HepG2 (cell line): ENCODE measurements at regions not wholly inside any gene's neighbourhood (a gene's known extent, or its start where the extent isn't known, plus 50 kb on each side); places are given as distances from the start of the nearest gene placed in this dataset.

Experiments
- ATAC-seq: fragments of 200-7000 bp; cut with Tn5 transposase; 3 replicates; pipeline ENCODE4 v1.9.1; 2020; ENCODE audit warnings: mild to moderate bottlenecking, moderate library complexity
- BruUV-seq: library from RNA; stranded (reverse); fragments of 400-500 nt; replicated peaks from 2 replicates; lab custom pipeline; 2021; lab: Mats Ljungman, UMichigan
- CTCF ChIA-PET: fragments of 300-600 bp; formaldehyde crosslinking; extraction: SDS; loops from one replicate; lab custom pipeline; 2021; ENCODE audit warnings: low total read pairs, inconsistent platforms, low intra/inter-chr PET ratio; lab: Yijun Ruan, JAX
- POLR2A ChIA-PET: fragments of 350-600 bp; sonication (Branson Sonifier 250); formaldehyde crosslinking; loops from one replicate; lab custom pipeline; 2020; ENCODE audit warnings: antibody characterized with exemption, inconsistent platforms; lab: Yijun Ruan, JAX
- DNase-seq: peaks from one replicate; pipeline ENCODE4 v3.0.0-alpha.2; 2015; ENCODE audit warnings: low spot score
- FAIRE-seq: peaks from 3 replicates; lab custom pipeline; 2011; peaks lifted over from hg19 to GRCh38; lab: Jason Lieb, UNC
- H2AFZ ChIP-seq: one replicate; pipeline ENCODE4 v1.6.1; 2011; ENCODE audit warnings: low read length, inconsistent platforms
- H3K27ac ChIP-seq: fragments of 300-600 bp; 3 replicates; pipeline ENCODE4 v1.8.0; 2011; ENCODE audit warnings: mixed run types, mild to moderate bottlenecking, mixed read lengths, low read length, inconsistent platforms; ENCODE audit not compliant: insufficient read depth; ENCODE audit errors: extremely low read length
- H3K27me3 ChIP-seq, 2 experiments: fragments of 200-600 bp in 1 of 2; 2 replicates in 1 of 2; 3 replicates in 1 of 2; pipeline versions ENCODE4 v1.6.0 to v1.8.0; 2011; ENCODE audit warnings: low read length in 2 of 2, mild to moderate bottlenecking in 2 of 2, moderate library complexity in 2 of 2, inconsistent platforms in 1 of 2; ENCODE audit not compliant: insufficient read depth in 2 of 2, control insufficient read depth in 1 of 2
- H3K36me3 ChIP-seq, 2 experiments: fragments of 200-600 bp in 1 of 2; replicated peaks in 1 of 2; 2 replicates in 1 of 2; 3 replicates in 1 of 2; pipeline versions ENCODE4 v1.5.1 to v1.8.0; 2011; ENCODE audit warnings: low read length in 2 of 2, inconsistent platforms in 1 of 2; ENCODE audit not compliant: insufficient read depth in 2 of 2, control insufficient read depth in 1 of 2
- H3K4me1 ChIP-seq: 2 replicates; pipeline ENCODE4 v1.5.1; 2012; ENCODE audit warnings: low read length, inconsistent platforms; ENCODE audit not compliant: insufficient read depth
- H3K4me2 ChIP-seq: 2 replicates; pipeline ENCODE4 v1.6.0; 2011; ENCODE audit warnings: low read depth, low read length, inconsistent platforms
- H3K4me3 ChIP-seq, 3 experiments: fragments of 200-600 bp in 1 of 3; sonication (generic), shearing (Covaris generic) in 1 of 3; replicated peaks in 1 of 3; 2 replicates each; pipeline ENCODE4 v1.5.1; 2011 to 2016; ENCODE audit warnings: low read length in 3 of 3, inconsistent platforms in 2 of 3, low read depth in 2 of 3, mild to moderate bottlenecking in 2 of 3, control low read depth in 1 of 3, mixed read lengths in 1 of 3; ENCODE audit not compliant: insufficient read depth in 1 of 3
- H3K79me2 ChIP-seq: one replicate; pipeline ENCODE4 v1.6.1; 2011; ENCODE audit warnings: low read length, inconsistent platforms; ENCODE audit not compliant: insufficient read depth
- H3K9ac ChIP-seq: 2 replicates; pipeline ENCODE4 v1.6.0; 2011; ENCODE audit warnings: mild to moderate bottlenecking, low read depth, low read length, inconsistent platforms; ENCODE audit not compliant: insufficient read depth
- H3K9me3 ChIP-seq: 2 replicates; pipeline ENCODE4 v1.5.1; 2012; ENCODE audit warnings: mild to moderate bottlenecking, low read length
- H4K20me1 ChIP-seq: 2 replicates; pipeline ENCODE4 v1.6.0; 2011; ENCODE audit warnings: inconsistent platforms, mild to moderate bottlenecking, low read length, moderate library complexity; ENCODE audit not compliant: insufficient read depth
- BRF2 ChIP-seq: sonication (generic); formaldehyde crosslinking; IDR thresholded peaks from 2 replicates; pipeline ENCODE4 v1.8.1; 2022; ENCODE audit warnings: mild to moderate bottlenecking, missing genetic modification reagents
- CEBPB ChIP-seq: IDR thresholded peaks from 2 replicates; pipeline ENCODE4 v1.6.1; 2011; ENCODE audit warnings: low read depth, low read length, improper control_type of control experiment, borderline replicate concordance
- CSRNP1 ChIP-seq: sonication (generic); formaldehyde crosslinking; IDR thresholded peaks from 2 replicates; pipeline ENCODE4 v1.8.1; 2023; ENCODE audit warnings: mild to moderate bottlenecking, missing genetic modification reagents
- FOXK1 ChIP-seq: sonication (generic); formaldehyde crosslinking; IDR thresholded peaks from 2 replicates; pipeline ENCODE4 v1.4.0; 2020; ENCODE audit warnings: low read depth, missing genetic modification reagents, borderline replicate concordance
- HDAC1 ChIP-seq: sonication (generic); formaldehyde crosslinking; IDR thresholded peaks from 2 replicates; pipeline ENCODE4 v1.5.1; 2020; ENCODE audit warnings: mild to moderate bottlenecking, missing genetic modification reagents
- KDM4B ChIP-seq: sonication (generic); formaldehyde crosslinking; IDR thresholded peaks from 2 replicates; pipeline ENCODE4 v1.4.0; 2020; ENCODE audit warnings: missing genetic modification reagents
- NFE2 ChIP-seq: sonication (generic); formaldehyde crosslinking; IDR thresholded peaks from 2 replicates; pipeline ENCODE4 v1.4.0; 2020; ENCODE audit warnings: missing genetic modification reagents
- PCBP2 ChIP-seq: fragments of 200-400 bp; formaldehyde crosslinking; optimal IDR thresholded peaks from 2 replicates; pipeline ENCODE3; 2018; ENCODE audit warnings: low read length, low read depth; ENCODE audit not compliant: poor library complexity, severe bottlenecking
- PPARG ChIP-seq: conservative IDR thresholded peaks from 2 replicates; pipeline ENCODE4 v1.6.1; 2016; ENCODE audit warnings: missing biosample characterization, missing genetic modification reagents
- ZZZ3 ChIP-seq: sonication (generic); formaldehyde crosslinking; IDR thresholded peaks from 2 replicates; pipeline ENCODE4 v1.4.0; 2020; ENCODE audit warnings: missing genetic modification reagents, mild to moderate bottlenecking, borderline replicate concordance
- WGBS: methylation state at CpG from one replicate; pipeline ENCODE4 v1.1.6; 2017; ENCODE audit warnings: low lambda C conversion rate; 5-methylcytosine and 5-hydroxymethylcytosine counted together
- in situ Hi-C: cut with HindIII; loops from 2 replicates; pipeline ENCODE4 v1.10.0; 2017; ENCODE audit warnings: low pct_unique_long_range_greater_than_20kb; ENCODE audit not compliant: extremely low pct_ligation_motif_present
- intact Hi-C: fragments of 100-400 bp; cut with micrococcal nuclease; formaldehyde crosslinking; loops from one replicate; pipeline ENCODE4 v1.10.0; 2022; ENCODE audit not compliant: unreplicated experiment

GRCh38 chr13:68358294-68358705 is 1128.2 kb upstream of the PCDH9 start:
- FAIRE-seq, result no peak
- no peak overlapping the region for H3K4me2 ChIP-seq
- H2AFZ ChIP-seq, result no peak overlapping the region
- CTCF ChIA-PET, result no interaction called here
- no peaks in the 10 kb centered on the region for H3K36me3 ChIP-seq
- no peaks in the 10 kb centered on the region for H3K27me3 ChIP-seq
- BruUV-seq, result no TSS peak
- no peak overlapping the region for H3K4me3 ChIP-seq
- POLR2A ChIA-PET, result no interaction called here
- ATAC-seq, result no peak
- no peaks in the 10 kb centered on the region for H3K4me1 ChIP-seq
- H3K9ac ChIP-seq, result no peak overlapping the region
- no peaks in the 10 kb centered on the region for H3K9me3 ChIP-seq
- in situ Hi-C loops, result no loop called here
- no peaks in the 10 kb centered on the region for H3K79me2 ChIP-seq
- 0% methylated on average over 2 of the region's 2 CpGs for WGBS
- no peak for TF ChIP-seq BRF2
- no peak for TF ChIP-seq KDM4B (CRISPR knock-in tag)
- no peak for TF ChIP-seq HDAC1 (CRISPR knock-in tag)
- no peak for TF ChIP-seq ZZZ3 (CRISPR knock-in tag)
- TF ChIP-seq PCBP2, result no peak
- TF ChIP-seq NFE2 (CRISPR knock-in tag), result no peak
- TF ChIP-seq CSRNP1 (CRISPR knock-in tag), result no peak
- no peak for TF ChIP-seq PPARG (CRISPR knock-in tag)
- TF ChIP-seq CEBPB, result no peak
- no peak for TF ChIP-seq FOXK1 (CRISPR knock-in tag)
- TF ChIP-seq, all 625 proteins: peak for 0
- intact Hi-C loops, result no loop called here
- Histone ChIP-seq H3K27ac (no peak overlapping the region), H4K20me1 (no peaks in the 10 kb centered on the region)
- no peak for DNase-seq
